Liver (tissue), 8 donors: ENCODE measurements at regions not wholly inside any gene's neighbourhood (a gene's known extent, or its start where the extent isn't known, plus 50 kb on each side); places are given as distances from the start of the nearest gene placed in this dataset.

Experiments
- DNase-seq: peaks from one replicate; pipeline ENCODE4 v3.0.0-alpha.2; 2017; ENCODE audit warnings: low spot score
- H3K27ac ChIP-seq, 2 donors: one replicate each; pipeline ENCODE4 v1.7.0; 2013; ENCODE audit warnings: inconsistent platforms in 2 of 2, low read length in 2 of 2, control low read depth in 1 of 2, low read depth in 1 of 2, mild to moderate bottlenecking in 1 of 2
- H3K27me3 ChIP-seq, 4 donors: one replicate each; pipeline versions ENCODE4 v1.6.1 to v1.7.0; 2013; ENCODE audit warnings: low read length in 3 of 4, inconsistent platforms in 1 of 4, mild to moderate bottlenecking in 1 of 4, moderate library complexity in 1 of 4; ENCODE audit not compliant: control insufficient read depth in 4 of 4, insufficient read depth in 4 of 4
- H3K36me3 ChIP-seq, 4 donors: one replicate each; pipeline versions ENCODE4 v1.6.1 to v1.7.0; 2013; ENCODE audit warnings: low read length in 3 of 4, mild to moderate bottlenecking in 3 of 4, low read depth in 1 of 4, moderate library complexity in 1 of 4; ENCODE audit not compliant: control insufficient read depth in 4 of 4, insufficient read depth in 3 of 4
- H3K4me1 ChIP-seq, 4 donors: one replicate each; pipeline versions ENCODE4 v1.6.1 to v1.7.0; 2013; ENCODE audit warnings: low read length in 3 of 4, mild to moderate bottlenecking in 3 of 4, moderate library complexity in 1 of 4; ENCODE audit not compliant: control insufficient read depth in 4 of 4, insufficient read depth in 4 of 4
- H3K4me3 ChIP-seq, 3 donors: one replicate each; pipeline versions ENCODE4 v1.6.1 to v1.7.0; 2013; ENCODE audit warnings: low read length in 3 of 3, control low read depth in 1 of 3, low read depth in 1 of 3, mild to moderate bottlenecking in 1 of 3
- H3K9ac ChIP-seq, 2 donors: one replicate each; pipeline ENCODE4 v1.7.0; 2013; ENCODE audit warnings: low read length in 2 of 2, mild to moderate bottlenecking in 2 of 2, moderate library complexity in 2 of 2, control low read depth in 1 of 2, low read depth in 1 of 2
- H3K9me3 ChIP-seq, 4 donors: one replicate each; pipeline versions ENCODE4 v1.6.1 to v1.7.0; 2013; ENCODE audit warnings: low read length in 3 of 4; ENCODE audit not compliant: control insufficient read depth in 4 of 4
- EGR1 ChIP-seq, 2 donors: IDR thresholded peaks; 2 replicates each; pipeline ENCODE4 v1.6.1; 2016 to 2018; ENCODE audit warnings: antibody characterized with exemption in 2 of 2, low read depth in 2 of 2
- FOXA1 ChIP-seq: IDR thresholded peaks from 2 replicates; pipeline ENCODE4 v1.6.1; 2016; ENCODE audit warnings: antibody characterized with exemption
- FOXA2 ChIP-seq: IDR thresholded peaks from 2 replicates; pipeline ENCODE4 v1.6.1; 2016; ENCODE audit warnings: antibody characterized with exemption
- GABPA ChIP-seq, 2 donors: IDR thresholded peaks in 1 of 2; conservative IDR thresholded peaks in 1 of 2; 2 replicates each; pipeline ENCODE4 v1.6.1; 2016; ENCODE audit warnings: antibody characterized with exemption in 2 of 2, mild to moderate bottlenecking in 1 of 2, moderate library complexity in 1 of 2
- HNF4A ChIP-seq, 2 donors: conservative IDR thresholded peaks; 2 replicates each; pipeline ENCODE4 v1.6.1; 2016; ENCODE audit warnings: antibody characterized with exemption in 2 of 2, mild to moderate bottlenecking in 2 of 2
- HNF4G ChIP-seq: IDR thresholded peaks from 2 replicates; pipeline ENCODE4 v1.6.1; 2016; ENCODE audit warnings: antibody characterized with exemption
- JUND ChIP-seq, 2 donors: IDR thresholded peaks; 2 replicates each; pipeline ENCODE4 v1.6.1; 2016; ENCODE audit warnings: antibody characterized with exemption in 2 of 2
- NR2F2 ChIP-seq: IDR thresholded peaks from 2 replicates; pipeline ENCODE4 v1.6.1; 2016; ENCODE audit warnings: antibody characterized with exemption
- RXRA ChIP-seq, 2 donors: IDR thresholded peaks; 2 replicates each; pipeline ENCODE4 v1.6.1; 2017 to 2018; ENCODE audit warnings: antibody characterized with exemption in 2 of 2, mild to moderate bottlenecking in 1 of 2
- SP1 ChIP-seq: IDR thresholded peaks from 2 replicates; pipeline ENCODE4 v1.6.1; 2018; ENCODE audit warnings: antibody characterized with exemption, mild to moderate bottlenecking
- TAF1 ChIP-seq: conservative IDR thresholded peaks from 2 replicates; pipeline ENCODE4 v1.6.1; 2016; ENCODE audit warnings: antibody characterized with exemption, mild to moderate bottlenecking
- YY1 ChIP-seq: IDR thresholded peaks from 2 replicates; pipeline ENCODE4 v1.6.1; 2016; ENCODE audit warnings: antibody characterized with exemption, mild to moderate bottlenecking
- WGBS: extraction: QIAGEN DNeasy Blood & Tissue Kit; methylation state at CpG from one replicate; pipeline ENCODE4 v1.1.7; 2013; 5-methylcytosine and 5-hydroxymethylcytosine counted together
- TF ChIP-seq, protein P1 (sequence below): IDR thresholded peaks from 2 replicates; pipeline ENCODE4 v1.6.1; 2016; ENCODE audit warnings: antibody characterized with exemption, mild to moderate bottlenecking
- TF ChIP-seq, protein P2 (sequence below): IDR thresholded peaks from 2 replicates; pipeline ENCODE4 v1.6.1; 2016; ENCODE audit warnings: antibody characterized with exemption
- TF ChIP-seq, protein P3 (sequence below): fragments of 150-350 bp; IDR thresholded peaks from 2 replicates; pipeline ENCODE4 v1.5.1; 2017; ENCODE audit warnings: improper control_type of control experiment, low read depth, low read length; ENCODE audit not compliant: missing input control
- donor health status: healthy.
- donor health status: healthy.
- donor health status: healthy.
- donor health status: healthy.
- donor health status: healthy.

GRCh38 chr6:119676230-119676629, 326.7 kb upstream of the MAN1A1 start:
- no peak overlapping the region for H3K9ac ChIP-seq
- H3K27me3 ChIP-seq: no peaks in the 10 kb centered on the region
- no peaks in the 10 kb centered on the region for H3K4me1 ChIP-seq
- no peaks in the 10 kb centered on the region for H3K9me3 ChIP-seq
- H3K36me3 ChIP-seq: no peaks in the 10 kb centered on the region
- TF ChIP-seq SP1: no peak
- no peak for TF ChIP-seq TAF1
- TF ChIP-seq NR2F2: no peak
- no peak for TF ChIP-seq RXRA (IDR thresholded peaks at IDR 0.05)
- no peak for DNase-seq
- no peak overlapping the region for H3K4me3 ChIP-seq
- 81% methylated on average over 1 of the region's 1 CpG for WGBS
- no peak overlapping the region for H3K27ac ChIP-seq

DNA sequence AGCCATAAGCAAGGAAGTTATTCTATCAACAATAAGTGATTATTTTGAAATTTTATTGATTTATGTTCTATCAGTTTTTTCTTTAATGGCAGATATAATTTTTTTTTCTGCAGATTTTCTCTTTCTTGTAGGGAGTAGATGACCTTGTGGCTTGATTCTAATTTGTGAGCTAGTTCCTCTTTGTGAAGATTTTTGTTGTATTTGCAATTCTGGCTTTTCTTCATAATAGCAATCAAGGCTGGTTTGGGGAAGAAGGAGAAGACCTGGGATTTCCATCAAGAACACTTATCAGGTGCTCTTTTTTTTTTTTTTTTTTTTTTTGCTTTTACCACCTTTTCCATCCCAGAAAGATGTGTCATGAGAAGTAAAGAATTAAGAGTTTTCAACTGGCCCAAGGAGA, 324.2 kb upstream of the MAN1A1 start:
- Histone ChIP-seq H3K27ac (no peak overlapping the region), H3K27me3 (no peaks in the 10 kb centered on the region), H3K9me3 (no peaks in the 10 kb centered on the region), H3K36me3 (no peaks in the 10 kb centered on the region), H3K4me1 (no peaks in the 10 kb centered on the region), H3K9ac (no peak overlapping the region), H3K4me3 (no peak overlapping the region)
- DNase-seq: no peak
- TF ChIP-seq, protein P1, sequence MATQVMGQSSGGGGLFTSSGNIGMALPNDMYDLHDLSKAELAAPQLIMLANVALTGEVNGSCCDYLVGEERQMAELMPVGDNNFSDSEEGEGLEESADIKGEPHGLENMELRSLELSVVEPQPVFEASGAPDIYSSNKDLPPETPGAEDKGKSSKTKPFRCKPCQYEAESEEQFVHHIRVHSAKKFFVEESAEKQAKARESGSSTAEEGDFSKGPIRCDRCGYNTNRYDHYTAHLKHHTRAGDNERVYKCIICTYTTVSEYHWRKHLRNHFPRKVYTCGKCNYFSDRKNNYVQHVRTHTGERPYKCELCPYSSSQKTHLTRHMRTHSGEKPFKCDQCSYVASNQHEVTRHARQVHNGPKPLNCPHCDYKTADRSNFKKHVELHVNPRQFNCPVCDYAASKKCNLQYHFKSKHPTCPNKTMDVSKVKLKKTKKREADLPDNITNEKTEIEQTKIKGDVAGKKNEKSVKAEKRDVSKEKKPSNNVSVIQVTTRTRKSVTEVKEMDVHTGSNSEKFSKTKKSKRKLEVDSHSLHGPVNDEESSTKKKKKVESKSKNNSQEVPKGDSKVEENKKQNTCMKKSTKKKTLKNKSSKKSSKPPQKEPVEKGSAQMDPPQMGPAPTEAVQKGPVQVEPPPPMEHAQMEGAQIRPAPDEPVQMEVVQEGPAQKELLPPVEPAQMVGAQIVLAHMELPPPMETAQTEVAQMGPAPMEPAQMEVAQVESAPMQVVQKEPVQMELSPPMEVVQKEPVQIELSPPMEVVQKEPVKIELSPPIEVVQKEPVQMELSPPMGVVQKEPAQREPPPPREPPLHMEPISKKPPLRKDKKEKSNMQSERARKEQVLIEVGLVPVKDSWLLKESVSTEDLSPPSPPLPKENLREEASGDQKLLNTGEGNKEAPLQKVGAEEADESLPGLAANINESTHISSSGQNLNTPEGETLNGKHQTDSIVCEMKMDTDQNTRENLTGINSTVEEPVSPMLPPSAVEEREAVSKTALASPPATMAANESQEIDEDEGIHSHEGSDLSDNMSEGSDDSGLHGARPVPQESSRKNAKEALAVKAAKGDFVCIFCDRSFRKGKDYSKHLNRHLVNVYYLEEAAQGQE: no peak
- no peak for TF ChIP-seq GABPA (IDR thresholded peaks at IDR 0.05 in 1 of 2, conservative IDR thresholded peaks at IDR 0.05 in 1 of 2)
- TF ChIP-seq FOXA2: no peak
- no peak for TF ChIP-seq FOXA1
- TF ChIP-seq EGR1 (IDR thresholded peaks at IDR 0.05; ENCODE audit: low read depth in 2 of 2): no peak
- TF ChIP-seq SP1: no peak

DNA sequence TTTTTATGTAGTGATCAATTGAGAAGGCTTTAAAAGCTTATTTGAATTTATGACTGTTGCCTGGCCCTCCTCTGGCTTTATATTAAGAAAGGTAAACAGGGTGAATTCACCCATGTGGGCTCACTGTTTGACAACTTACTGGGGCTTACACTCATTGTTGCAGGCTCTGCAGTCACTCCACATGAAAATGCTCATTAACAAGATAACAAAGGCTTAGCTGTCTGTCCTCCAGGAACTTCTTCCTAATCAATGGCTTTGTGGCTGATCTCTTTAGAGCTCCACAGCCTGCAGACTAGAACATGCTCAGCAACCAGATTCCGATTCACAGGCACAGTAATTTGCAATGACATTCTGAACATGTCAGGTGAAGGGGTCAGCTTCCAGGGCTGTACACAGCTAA, 323.2 kb upstream of the MAN1A1 start:
- DNase-seq: no peak
- no peaks in the 10 kb centered on the region for H3K36me3 ChIP-seq
- no peak overlapping the region for H3K4me3 ChIP-seq
- H3K27ac ChIP-seq: no peak overlapping the region
- H3K27me3 ChIP-seq: no peaks in the 10 kb centered on the region
- 88% methylated on average over 1 of the region's 1 CpG for WGBS
- H3K4me1 ChIP-seq: no peaks in the 10 kb centered on the region
- H3K9ac ChIP-seq: no peak overlapping the region
- TF ChIP-seq TAF1: no peak
- TF ChIP-seq HNF4A (conservative IDR thresholded peaks at IDR 0.05): no peak
- no peak for TF ChIP-seq FOXA1
- TF ChIP-seq EGR1 (IDR thresholded peaks at IDR 0.05; ENCODE audit: low read depth in 2 of 2): no peak
- TF ChIP-seq, protein P2, sequence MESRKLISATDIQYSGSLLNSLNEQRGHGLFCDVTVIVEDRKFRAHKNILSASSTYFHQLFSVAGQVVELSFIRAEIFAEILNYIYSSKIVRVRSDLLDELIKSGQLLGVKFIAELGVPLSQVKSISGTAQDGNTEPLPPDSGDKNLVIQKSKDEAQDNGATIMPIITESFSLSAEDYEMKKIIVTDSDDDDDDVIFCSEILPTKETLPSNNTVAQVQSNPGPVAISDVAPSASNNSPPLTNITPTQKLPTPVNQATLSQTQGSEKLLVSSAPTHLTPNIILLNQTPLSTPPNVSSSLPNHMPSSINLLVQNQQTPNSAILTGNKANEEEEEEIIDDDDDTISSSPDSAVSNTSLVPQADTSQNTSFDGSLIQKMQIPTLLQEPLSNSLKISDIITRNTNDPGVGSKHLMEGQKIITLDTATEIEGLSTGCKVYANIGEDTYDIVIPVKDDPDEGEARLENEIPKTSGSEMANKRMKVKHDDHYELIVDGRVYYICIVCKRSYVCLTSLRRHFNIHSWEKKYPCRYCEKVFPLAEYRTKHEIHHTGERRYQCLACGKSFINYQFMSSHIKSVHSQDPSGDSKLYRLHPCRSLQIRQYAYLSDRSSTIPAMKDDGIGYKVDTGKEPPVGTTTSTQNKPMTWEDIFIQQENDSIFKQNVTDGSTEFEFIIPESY: no peak
- TF ChIP-seq JUND (IDR thresholded peaks at IDR 0.05): no peak
- no peak for TF ChIP-seq YY1
- no peak for TF ChIP-seq FOXA2
- TF ChIP-seq, protein P3, sequence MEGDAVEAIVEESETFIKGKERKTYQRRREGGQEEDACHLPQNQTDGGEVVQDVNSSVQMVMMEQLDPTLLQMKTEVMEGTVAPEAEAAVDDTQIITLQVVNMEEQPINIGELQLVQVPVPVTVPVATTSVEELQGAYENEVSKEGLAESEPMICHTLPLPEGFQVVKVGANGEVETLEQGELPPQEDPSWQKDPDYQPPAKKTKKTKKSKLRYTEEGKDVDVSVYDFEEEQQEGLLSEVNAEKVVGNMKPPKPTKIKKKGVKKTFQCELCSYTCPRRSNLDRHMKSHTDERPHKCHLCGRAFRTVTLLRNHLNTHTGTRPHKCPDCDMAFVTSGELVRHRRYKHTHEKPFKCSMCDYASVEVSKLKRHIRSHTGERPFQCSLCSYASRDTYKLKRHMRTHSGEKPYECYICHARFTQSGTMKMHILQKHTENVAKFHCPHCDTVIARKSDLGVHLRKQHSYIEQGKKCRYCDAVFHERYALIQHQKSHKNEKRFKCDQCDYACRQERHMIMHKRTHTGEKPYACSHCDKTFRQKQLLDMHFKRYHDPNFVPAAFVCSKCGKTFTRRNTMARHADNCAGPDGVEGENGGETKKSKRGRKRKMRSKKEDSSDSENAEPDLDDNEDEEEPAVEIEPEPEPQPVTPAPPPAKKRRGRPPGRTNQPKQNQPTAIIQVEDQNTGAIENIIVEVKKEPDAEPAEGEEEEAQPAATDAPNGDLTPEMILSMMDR: no peak
- no peak for TF ChIP-seq HNF4G
- TF ChIP-seq SP1: no peak
- no peaks in the 10 kb centered on the region for H3K9me3 ChIP-seq
